HG03432 (cell line): ENCODE measurements at regions not wholly inside any gene's neighbourhood (a gene's known extent, or its start where the extent isn't known, plus 50 kb on each side); places are given as distances from the start of the nearest gene placed in this dataset.
"Not testable (repeated sequence)": the region's sequence is repeated elsewhere in the genome, so short reads cannot be mapped to it uniquely, and the experiment has no call there.

Experiments used
- ATAC-seq: cut with Tn5 transposase; IDR thresholded peaks from one replicate; pipeline ENCODE4 v1.9.1; 2021; ENCODE audit warnings: mild to moderate bottlenecking, moderate library complexity; ENCODE audit not compliant: unreplicated experiment

- ATAC-seq, result no peak
Observed at GRCh38 chr16:7278636-7279035, 54.0 kb upstream of the RBFOX1 start.

GRCh38 chr16:7272567-7273158 is 60.0 kb upstream of the RBFOX1 start:
- ATAC-seq, result no peak

DNA sequence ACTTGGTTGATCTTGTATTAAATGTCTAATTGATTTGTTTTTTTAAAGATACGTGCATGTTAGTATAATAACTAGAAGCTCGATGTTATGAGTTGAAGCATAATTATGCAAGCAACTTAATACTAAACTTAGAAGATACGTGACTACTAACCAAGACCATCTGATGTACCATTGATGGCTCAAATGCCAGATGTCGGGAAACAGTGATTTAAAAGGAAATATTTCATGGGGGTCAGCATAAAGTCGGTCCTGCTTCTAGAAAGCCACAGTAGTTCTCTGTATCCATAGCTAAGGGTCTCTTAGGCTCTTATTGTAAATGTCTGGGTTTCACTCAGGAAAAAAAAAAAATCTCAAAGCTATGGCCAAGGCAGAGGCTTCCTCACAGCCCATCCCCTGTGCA is 61.2 kb upstream of the RBFOX1 start:
- ATAC-seq, result no peak

GRCh38 chr16:7270823-7271222 is 61.8 kb upstream of the RBFOX1 start:
- ATAC-seq, result no peak

DNA sequence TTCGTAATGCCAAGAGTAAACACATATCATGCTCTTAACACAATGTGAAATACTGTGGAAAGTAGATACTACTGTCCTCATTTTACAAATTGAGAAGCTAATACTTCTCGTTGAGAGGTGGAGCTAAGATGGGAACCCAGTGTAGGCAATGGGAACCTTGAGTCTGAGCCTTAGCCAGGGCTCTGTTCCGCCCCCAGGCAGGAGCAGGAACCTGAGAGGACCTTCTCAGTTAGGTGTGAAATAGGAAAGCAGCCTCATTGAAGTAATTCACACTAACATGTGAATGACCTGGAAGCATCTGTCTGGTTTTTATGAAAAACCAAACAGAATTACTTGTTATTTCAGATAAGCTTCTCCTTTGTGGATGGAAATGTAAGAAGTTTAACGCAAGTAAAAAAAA is 62.6 kb upstream of the RBFOX1 start:
- no peak for ATAC-seq

DNA sequence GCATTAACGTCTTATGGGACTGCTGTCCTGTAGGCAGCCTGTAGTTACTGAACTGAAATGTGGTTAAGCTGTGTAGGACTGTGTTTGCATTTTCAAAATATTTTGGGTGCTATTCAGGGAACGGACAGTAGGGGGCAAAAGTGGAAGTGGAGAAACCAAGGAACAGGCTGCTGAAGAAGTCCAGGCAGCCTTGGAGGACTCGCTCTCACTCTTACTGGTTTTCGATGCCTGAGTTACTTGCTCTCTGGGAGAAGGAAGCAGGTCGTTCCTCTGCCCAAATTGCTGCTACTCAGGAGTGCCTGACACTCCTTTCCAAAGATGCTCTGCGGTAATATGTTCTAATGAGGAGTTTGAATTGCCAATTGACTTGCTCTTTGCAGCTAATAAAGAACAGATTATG is 64.5 kb upstream of the RBFOX1 start:
- ATAC-seq, result no peak

DNA sequence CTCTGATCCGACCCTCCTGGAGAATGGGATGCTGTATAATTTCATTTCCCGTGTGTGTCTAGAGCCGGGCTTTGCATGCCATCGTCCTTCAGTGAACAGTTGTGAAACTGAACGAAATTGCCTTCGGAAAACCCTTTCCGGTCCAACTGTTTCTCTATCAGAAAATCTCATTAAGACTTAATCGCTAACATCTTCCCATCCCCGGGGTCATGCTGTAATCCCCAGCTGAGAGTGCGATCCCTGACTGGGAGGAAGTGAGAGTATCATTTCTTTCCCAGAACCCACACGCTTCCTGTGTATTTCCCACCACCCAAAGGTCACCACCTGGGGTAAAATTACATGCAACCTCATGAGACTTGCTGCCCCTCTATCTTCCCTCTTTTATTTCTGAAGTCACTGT is 75.6 kb upstream of the RBFOX1 start:
- no peak for ATAC-seq

- no peak for ATAC-seq
Observed at GRCh38 chr16:7246578-7246977, 86.1 kb upstream of the RBFOX1 start.

- no peak for ATAC-seq
Observed at GRCh38 chr16:7239547-7239946, 93.1 kb upstream of the RBFOX1 start.

DNA sequence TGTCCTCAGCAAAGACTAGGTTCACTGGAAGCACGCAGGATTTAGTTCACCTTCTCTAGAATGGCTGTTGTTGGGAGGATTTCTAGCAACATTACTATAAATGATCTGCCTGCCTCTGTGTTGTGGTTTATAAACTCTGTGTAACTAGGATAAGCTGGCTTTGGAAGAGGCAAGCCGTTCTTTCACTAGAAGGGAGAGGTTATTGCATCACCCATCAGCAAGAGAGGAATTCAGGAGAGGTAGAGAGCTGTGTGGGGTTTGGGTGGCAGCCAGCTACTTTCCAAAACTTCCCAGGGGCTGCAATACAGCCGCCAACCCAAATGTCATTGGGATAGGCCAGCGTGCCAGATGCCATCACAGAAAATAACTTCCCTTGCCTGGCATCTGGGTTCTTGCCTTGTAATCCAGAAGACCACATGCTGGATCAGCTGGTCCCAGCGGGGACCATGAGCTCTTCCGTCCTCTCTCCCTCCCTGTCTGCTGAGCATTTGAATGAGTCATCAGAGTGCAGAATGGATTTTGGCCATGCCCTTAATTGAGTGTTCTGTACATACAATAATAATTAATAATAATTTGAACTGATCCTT is 95.7 kb upstream of the RBFOX1 start:
- no peak for ATAC-seq

DNA sequence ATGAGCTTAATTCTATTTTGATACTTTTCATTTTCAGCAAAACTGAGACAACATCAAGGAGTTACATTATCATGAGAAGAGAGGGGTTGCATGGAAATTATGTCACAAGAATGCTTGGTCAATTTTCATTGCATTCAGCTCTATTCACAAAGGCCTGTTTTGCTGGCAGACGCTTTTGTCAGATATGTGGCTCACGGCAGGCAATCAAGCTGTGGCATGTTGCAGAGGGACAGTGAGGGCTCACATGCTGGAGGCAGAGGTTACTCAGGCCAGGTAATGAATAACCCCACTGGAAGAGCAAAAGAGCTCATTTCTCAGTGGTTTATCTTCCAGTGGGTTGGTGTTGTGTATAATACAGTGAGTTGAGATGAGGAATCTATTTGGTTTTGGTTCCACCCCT is 98.7 kb upstream of the RBFOX1 start:
- ATAC-seq, result no peak

- no peak for ATAC-seq
Observed at GRCh38 chr16:7231762-7232161, 100.9 kb upstream of the RBFOX1 start.

- ATAC-seq, result not testable (repeated sequence)
Observed at GRCh38 chr16:7229433-7230218, 103.0 kb upstream of the RBFOX1 start.

GRCh38 chr16:7227229-7227721 is 105.4 kb upstream of the RBFOX1 start:
- no peak for ATAC-seq

DNA sequence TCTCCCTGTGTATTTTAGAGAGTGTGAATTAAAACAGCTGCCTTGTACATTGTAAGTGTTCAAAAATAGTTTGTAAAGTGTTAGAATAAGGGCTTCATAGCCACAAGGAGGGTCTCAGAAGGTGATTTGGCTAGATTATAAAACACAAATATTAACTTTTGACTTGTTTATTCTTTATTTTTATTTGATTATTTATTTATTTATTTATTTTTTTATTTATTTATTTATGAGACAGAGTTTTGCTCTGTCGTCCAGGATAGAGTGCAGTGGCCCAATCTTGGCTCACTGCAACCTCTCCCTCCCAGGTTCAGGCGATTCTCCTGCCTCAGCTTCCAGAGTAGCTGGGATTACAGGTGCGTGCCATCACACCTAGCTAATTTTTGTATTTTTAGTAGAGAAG is 111.5 kb upstream of the RBFOX1 start:
- ATAC-seq, result no peak

DNA sequence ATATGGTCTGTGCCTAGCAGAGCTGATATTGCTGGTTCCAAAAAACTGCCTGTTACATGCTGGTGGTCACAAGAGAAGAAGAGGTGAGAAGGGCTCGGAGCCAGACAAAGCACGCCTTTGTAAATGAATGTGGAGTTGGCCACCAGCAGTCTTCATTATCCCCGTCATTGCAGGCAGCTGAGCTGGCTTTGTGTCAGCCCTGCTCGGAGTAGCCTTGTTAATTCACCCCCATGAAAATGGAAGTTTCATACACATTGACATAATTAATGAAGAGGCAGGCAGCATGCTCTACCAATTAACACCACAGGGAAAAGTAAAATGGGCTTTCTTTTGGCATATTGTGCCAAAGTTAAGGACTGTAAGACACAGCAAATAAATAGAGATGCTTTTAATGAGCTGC is 113.7 kb upstream of the RBFOX1 start:
- no peak for ATAC-seq

DNA sequence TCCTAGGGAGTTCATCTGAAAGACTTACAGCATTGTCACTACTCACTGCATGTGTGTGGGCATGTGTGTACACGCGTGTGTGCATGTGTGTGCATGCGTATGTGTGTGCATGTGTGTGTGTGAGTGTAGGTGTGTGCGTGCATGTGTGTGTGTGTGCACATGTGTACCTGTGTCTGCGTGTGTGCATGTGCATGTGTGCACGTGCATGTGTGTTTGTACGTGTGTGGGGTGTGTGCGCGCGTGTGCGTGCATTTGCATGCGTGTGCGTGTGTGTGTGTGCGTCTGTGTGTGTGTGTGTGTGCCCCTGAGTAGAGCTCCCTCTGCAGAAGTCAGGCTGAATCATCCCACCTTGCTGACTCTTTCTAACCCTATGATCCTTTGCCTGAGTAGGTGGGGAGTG is 114.8 kb upstream of the RBFOX1 start:
- ATAC-seq, result no peak

- ATAC-seq, result no peak
Observed at GRCh38 chr16:7216719-7217118, 115.9 kb upstream of the RBFOX1 start.

- ATAC-seq, result no peak
Observed at GRCh38 chr16:7211781-7212180, 120.9 kb upstream of the RBFOX1 start.

- no peak for ATAC-seq
Observed at GRCh38 chr16:7209598-7209997, 123.0 kb upstream of the RBFOX1 start.

DNA sequence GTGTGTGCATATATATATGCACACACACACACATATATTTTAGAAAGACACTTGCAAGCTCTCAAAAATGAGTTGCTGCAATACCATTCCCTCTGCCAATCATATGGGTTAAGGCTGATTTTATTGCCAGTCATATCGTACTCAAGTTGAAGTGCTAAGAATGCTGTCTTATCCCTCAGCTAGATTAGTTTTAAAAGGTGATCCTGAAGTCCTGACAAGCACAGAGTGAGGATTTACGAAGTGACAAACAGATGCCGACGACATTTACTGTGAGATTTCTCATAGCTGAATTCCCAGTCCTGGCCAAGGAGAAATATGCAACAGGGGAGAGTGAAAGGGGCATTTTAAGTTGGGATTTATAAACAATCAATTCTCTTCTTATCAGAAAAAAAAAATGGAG is 126.2 kb upstream of the RBFOX1 start:
- ATAC-seq, result no peak

- ATAC-seq, result no peak
Observed at GRCh38 chr16:7200320-7200719, 132.3 kb upstream of the RBFOX1 start.
